IMR-90 (cell line): ENCODE measurements at regions not wholly inside any gene's neighbourhood (a gene's known extent, or its start where the extent isn't known, plus 50 kb on each side); places are given as distances from the start of the nearest gene placed in this dataset.

Experiments used
- ATAC-seq: fragments of 200-7000 bp; cut with Tn5 transposase; 2 replicates; pipeline ENCODE4 v1.9.1; 2020; ENCODE audit warnings: low read depth, mild to moderate bottlenecking, moderate library complexity
- BruUV-seq: library from RNA; stranded (reverse); fragments of 400-500 nt; replicated peaks from 2 replicates; lab custom pipeline; 2021; lab: Mats Ljungman, UMichigan
- CTCF ChIA-PET: fragments of 300-600 bp; formaldehyde crosslinking; extraction: SDS; loops from one replicate; lab custom pipeline; 2021; ENCODE audit warnings: antibody characterized with exemption; lab: Yijun Ruan, JAX
- POLR2A ChIA-PET: fragments of 300-600 bp; sonication (Branson Sonifier 250); formaldehyde crosslinking; loops from one replicate; lab custom pipeline; 2022; ENCODE audit warnings: antibody characterized with exemption; ENCODE audit not compliant: unreplicated experiment; lab: Charles Lee
- DNase-seq: peaks from one replicate; pipeline ENCODE4 v3.0.0; 2013
- H2AFZ ChIP-seq: replicated peaks from 2 replicates; pipeline ENCODE3; 2013; ENCODE audit warnings: low read length, mild to moderate bottlenecking; ENCODE audit not compliant: poor library complexity
- H2AK5ac ChIP-seq: 2 replicates; pipeline ENCODE4 v1.6.1; 2013; ENCODE audit warnings: low read depth, low read length, inconsistent platforms
- H2AK9ac ChIP-seq: replicated peaks from 2 replicates; pipeline ENCODE3; 2013; ENCODE audit warnings: mild to moderate bottlenecking, low read depth, low read length, moderate library complexity; ENCODE audit not compliant: poor library complexity
- H2BK120ac ChIP-seq: 2 replicates; pipeline ENCODE4 v1.6.1; 2013; ENCODE audit warnings: low read depth, low read length, inconsistent platforms
- H2BK15ac ChIP-seq: 3 replicates; pipeline ENCODE4 v1.6.1; 2013; ENCODE audit warnings: low read depth, low read length, inconsistent platforms
- H2BK20ac ChIP-seq: 2 replicates; pipeline ENCODE4 v1.6.1; 2013; ENCODE audit warnings: low read depth, mild to moderate bottlenecking, inconsistent platforms, low read length, moderate library complexity
- H2BK5ac ChIP-seq: 2 replicates; pipeline ENCODE4 v1.6.1; 2013; ENCODE audit warnings: mild to moderate bottlenecking, low read depth, low read length, inconsistent platforms; ENCODE audit not compliant: poor library complexity, severe bottlenecking
- H3K14ac ChIP-seq: replicated peaks from 2 replicates; pipeline ENCODE4 v1.6.1; 2013; ENCODE audit warnings: low read depth, low read length, inconsistent platforms
- H3K18ac ChIP-seq: 2 replicates; pipeline ENCODE4 v1.6.1; 2013; ENCODE audit warnings: low read depth, low read length, control low read depth
- H3K23ac ChIP-seq: 2 replicates; pipeline ENCODE4 v1.6.1; 2013; ENCODE audit warnings: low read depth, low read length, inconsistent platforms
- H3K27ac ChIP-seq: 2 replicates; pipeline ENCODE4 v1.5.1; 2013; ENCODE audit warnings: mild to moderate bottlenecking, control low read depth, low read length; ENCODE audit not compliant: insufficient read depth
- H3K27me3 ChIP-seq: 2 replicates; pipeline ENCODE4 v1.6.1; 2013; ENCODE audit warnings: low read length; ENCODE audit not compliant: control insufficient read depth, insufficient read depth
- H3K36me3 ChIP-seq: 2 replicates; pipeline ENCODE4 v1.6.1; 2013; ENCODE audit warnings: low read length, mixed read lengths; ENCODE audit not compliant: control insufficient read depth, insufficient read depth
- H3K4ac ChIP-seq: 2 replicates; pipeline ENCODE4 v1.6.1; 2013; ENCODE audit warnings: low read depth, low read length, inconsistent platforms
- H3K4me1 ChIP-seq: 2 replicates; pipeline ENCODE4 v1.6.1; 2013; ENCODE audit warnings: low read length, mixed read lengths; ENCODE audit not compliant: control insufficient read depth, insufficient read depth
- H3K4me2 ChIP-seq: 2 replicates; pipeline ENCODE4 v1.6.1; 2013; ENCODE audit warnings: low read depth, mild to moderate bottlenecking, control low read depth, low read length, moderate library complexity
- H3K4me3 ChIP-seq: 2 replicates; pipeline ENCODE4 v1.5.1; 2013; ENCODE audit warnings: low read depth, mild to moderate bottlenecking, control low read depth, low read length, moderate library complexity; ENCODE audit not compliant: insufficient read depth
- H3K56ac ChIP-seq: 2 replicates; pipeline ENCODE4 v1.6.1; 2013; ENCODE audit warnings: low read length, inconsistent platforms; ENCODE audit not compliant: insufficient read depth; ENCODE audit errors: extremely low read depth
- H3K79me1 ChIP-seq, 2 experiments: 2 replicates each; pipeline ENCODE4 v1.6.1; 2013; ENCODE audit warnings: low read length in 2 of 2, inconsistent platforms in 1 of 2, low read depth in 1 of 2
- H3K9ac ChIP-seq: 2 replicates; pipeline ENCODE4 v1.6.1; 2013; ENCODE audit warnings: low read depth, low read length, control low read depth
- H3K9me1 ChIP-seq: 2 replicates; pipeline ENCODE4 v1.6.1; 2013; ENCODE audit warnings: low read length, inconsistent platforms; ENCODE audit not compliant: insufficient read depth
- H3K9me3 ChIP-seq: 2 replicates; pipeline ENCODE4 v1.6.1; 2013; ENCODE audit warnings: low read length; ENCODE audit not compliant: control insufficient read depth, insufficient read depth
- H4K20me1 ChIP-seq: 2 replicates; pipeline ENCODE4 v1.6.1; 2013; ENCODE audit warnings: low read length, inconsistent platforms; ENCODE audit not compliant: insufficient read depth
- H4K5ac ChIP-seq: 2 replicates; pipeline ENCODE4 v1.6.1; 2013; ENCODE audit warnings: mild to moderate bottlenecking, low read depth, low read length, control low read depth
- H4K8ac ChIP-seq, 2 experiments: 2 replicates each; pipeline ENCODE4 v1.6.1; 2013; ENCODE audit warnings: low read depth in 2 of 2, low read length in 2 of 2, control low read depth in 1 of 2, inconsistent platforms in 1 of 2
- H4K91ac ChIP-seq: 2 replicates; pipeline ENCODE4 v1.6.1; 2013; ENCODE audit warnings: low read depth, low read length, inconsistent platforms; ENCODE audit not compliant: insufficient read depth
- CEBPB ChIP-seq: IDR thresholded peaks from 2 replicates; pipeline ENCODE4 v1.6.1; 2012; ENCODE audit warnings: low read depth, low read length, improper control_type of control experiment
- ELK1 ChIP-seq: fragments of 150-350 bp; IDR thresholded peaks from 2 replicates; pipeline ENCODE4 v1.6.1; 2016; ENCODE audit warnings: low read depth, mild to moderate bottlenecking, low read length, moderate library complexity, borderline replicate concordance
- dilution Hi-C: fragments of 300-500 bp; cut with HindIII; formaldehyde crosslinking; loops from one replicate; pipeline ENCODE4 v1.14.3; 2018; ENCODE audit warnings: low sequenced_read_pairs; ENCODE audit not compliant: unreplicated experiment
- in situ Hi-C: fragments of 300-500 bp; cut with MboI; formaldehyde crosslinking; loops from 3 replicates; pipeline ENCODE4 v1.14.3; 2019; ENCODE audit warnings: low sequenced_read_pairs, inconsistent platforms, mixed read lengths
- intact Hi-C: fragments of 100-400 bp; cut with micrococcal nuclease; formaldehyde crosslinking; loops from 2 replicates; pipeline ENCODE4 v1.10.0; 2022

- H3K4me2 ChIP-seq, result no peak overlapping the region
- no peak overlapping the region for H3K14ac ChIP-seq
- in situ Hi-C loops, result no loop called here
- H2AK9ac ChIP-seq, result no peak overlapping the region
- no peak overlapping the region for H3K27ac ChIP-seq
- ChIA-PET POLR2A (interaction anchor here (0.5 kb wide), 2 partner anchors 13 to 141 kb away, joined by 3 read pairs; no protein-coding TSS in a partner anchor), CTCF (no interaction called here)
- H4K91ac ChIP-seq, result no peak overlapping the region
- H4K20me1 ChIP-seq, result no peaks in the 10 kb centered on the region
- BruUV-seq, result no TSS peak
- no peaks in the 10 kb centered on the region for H3K27me3 ChIP-seq
- H2AFZ ChIP-seq, result no peak overlapping the region
- H4K5ac ChIP-seq, result no peak overlapping the region
- TF ChIP-seq CEBPB, result peak; percentile 91
- TF ChIP-seq ELK1, result no peak
- peaks cover 5% of the 10 kb centered on the region; the same call in 1 of the 2 replicates for H3K9me1 ChIP-seq
- H3K36me3 ChIP-seq, result no peaks in the 10 kb centered on the region
- no peak overlapping the region for H3K4ac ChIP-seq
- no peak overlapping the region for H2BK20ac ChIP-seq
- H3K4me3 ChIP-seq, result no peak overlapping the region
- H4K8ac ChIP-seq, result no peak overlapping the region
- DNase-seq (peak; percentile 77), ATAC-seq (peak; percentile 71)
- intact Hi-C loops, result loop anchor here (5.0 kb wide), 1 partner anchor 254 kb away; no protein-coding TSS in a partner anchor
- no peak overlapping the region for H3K18ac ChIP-seq
- H2BK120ac ChIP-seq, result no peak overlapping the region
- no peaks in the 10 kb centered on the region for H3K9me3 ChIP-seq
- H3K56ac ChIP-seq, result no peak overlapping the region
- no peaks in the 10 kb centered on the region for H3K79me1 ChIP-seq
- no peak overlapping the region for H2AK5ac ChIP-seq
- dilution Hi-C loops, result no loop called here
- peaks cover 3% of the 10 kb centered on the region; the same call in 1 of the 2 replicates for H3K4me1 ChIP-seq
- no peak overlapping the region for H2BK15ac ChIP-seq
- H3K9ac ChIP-seq, result no peak overlapping the region
- no peak overlapping the region for H3K23ac ChIP-seq
- no peak overlapping the region for H2BK5ac ChIP-seq
These were observed 133.9 kb downstream of the RAP2B start for GRCh38 chr3:153295901-153296300.
